Activated T-cell treated with anti-CD3 and anti-CD28 coated beads for 24 hours (primary cell): ENCODE measurements at regions not wholly inside any gene's neighbourhood (a gene's known extent, or its start where the extent isn't known, plus 50 kb on each side); places are given as distances from the start of the nearest gene placed in this dataset.

Source experiments
- DNase-seq: peaks from one replicate; pipeline ENCODE4 v3.0.0-alpha.2; 2020; ENCODE audit warnings: low read depth

- peak; percentile 82 for DNase-seq
These were observed 83.0 kb upstream of the DUSP5 start for GRCh38 chr10:110414548-110415309.

GRCh38 chr10:110415809-110416208 lies 81.9 kb upstream of the DUSP5 start:
- DNase-seq: no peak

- DNase-seq: no peak
These were observed 80.7 kb upstream of the DUSP5 start for GRCh38 chr10:110416776-110417711.

- no peak for DNase-seq
These were observed 79.5 kb upstream of the DUSP5 start for GRCh38 chr10:110418218-110418617.

GRCh38 chr10:110419265-110419664 lies 78.4 kb upstream of the DUSP5 start:
- no peak for DNase-seq

GRCh38 chr10:110420401-110421193 lies 77.1 kb upstream of the DUSP5 start:
- DNase-seq: no peak

GRCh38 chr10:110421512-110422138 lies 76.1 kb upstream of the DUSP5 start:
- DNase-seq: no peak

- DNase-seq: no peak
These were observed 75.2 kb upstream of the DUSP5 start for GRCh38 chr10:110422548-110422947.

GRCh38 chr10:110423650-110424049 lies 74.1 kb upstream of the DUSP5 start:
- DNase-seq: no peak

GRCh38 chr10:110425684-110426293 lies 71.9 kb upstream of the DUSP5 start:
- DNase-seq: peak; percentile 44

- DNase-seq: no peak
These were observed 71.2 kb upstream of the DUSP5 start for GRCh38 chr10:110426294-110427181.

GRCh38 chr10:110429301-110429700 lies 68.4 kb upstream of the DUSP5 start:
- no peak for DNase-seq

GRCh38 chr10:110430340-110431273 lies 67.1 kb upstream of the DUSP5 start:
- DNase-seq: no peak

- DNase-seq: no peak
These were observed 66.0 kb upstream of the DUSP5 start for GRCh38 chr10:110431659-110432058.

GRCh38 chr10:110432084-110432483 lies 65.6 kb upstream of the DUSP5 start:
- no peak for DNase-seq

GRCh38 chr10:110432814-110433565 lies 64.7 kb upstream of the DUSP5 start:
- no peak for DNase-seq

GRCh38 chr10:110433740-110434139 lies 64.0 kb upstream of the DUSP5 start:
- no peak for DNase-seq

GRCh38 chr10:110434489-110435096 lies 63.1 kb upstream of the DUSP5 start:
- DNase-seq: no peak
